Astrocyte of the cerebellum (primary cell): ENCODE measurements at regions not wholly inside any gene's neighbourhood (a gene's known extent, or its start where the extent isn't known, plus 50 kb on each side); places are given as distances from the start of the nearest gene placed in this dataset.

Experiments
- DNase-seq: peaks from one replicate; pipeline ENCODE4 v3.0.0-alpha.2; 2011; ENCODE audit warnings: low read depth
- H3K4me3 ChIP-seq: 2 replicates; pipeline ENCODE4 v1.5.1; 2011; ENCODE audit warnings: mild to moderate bottlenecking, low read depth, low read length, moderate library complexity
- CTCF ChIP-seq: IDR thresholded peaks from 2 replicates; pipeline ENCODE4 v1.5.1; 2012; ENCODE audit warnings: low read length, low read depth, moderate library complexity, mild to moderate bottlenecking; ENCODE audit errors: missing control alignments
- in situ Hi-C: cut with HindIII; loops from 2 replicates; pipeline ENCODE4 v1.10.0; 2017; ENCODE audit warnings: low sequenced_read_pairs

- no peak overlapping the region for H3K4me3 ChIP-seq
- peak; percentile 29 for DNase-seq
- in situ Hi-C loops = loop anchor here (25.0 kb wide), 1 partner anchor 519 kb away; the partner anchor contains the start of genes SWT1 and TRMT1L
- peak; percentile 67 for TF ChIP-seq CTCF
Measured at GRCh38 chr1:185681034-185681633, 53.1 kb upstream of the HMCN1 start.

GRCh38 chr1:185680453-185680852 lies 53.7 kb upstream of the HMCN1 start:
- TF ChIP-seq CTCF = no peak
- in situ Hi-C loops = loop anchor here (25.0 kb wide), 1 partner anchor 518 kb away; the partner anchor contains the start of genes SWT1 and TRMT1L
- no peak for DNase-seq
- no peak overlapping the region for H3K4me3 ChIP-seq

- TF ChIP-seq CTCF = no peak
- in situ Hi-C loops = loop anchor here (25.0 kb wide), 1 partner anchor 517 kb away; the partner anchor contains the start of genes SWT1 and TRMT1L
- DNase-seq = no peak
- H3K4me3 ChIP-seq = no peak overlapping the region
Measured at GRCh38 chr1:185679220-185679619, 55.0 kb upstream of the HMCN1 start.

- TF ChIP-seq CTCF = no peak
- H3K4me3 ChIP-seq = no peak overlapping the region
- DNase-seq = no peak
- in situ Hi-C loops = loop anchor here (25.0 kb wide), 1 partner anchor 515 kb away; the partner anchor contains the start of genes SWT1 and TRMT1L
Measured at GRCh38 chr1:185676969-185677368, 57.2 kb upstream of the HMCN1 start.

- TF ChIP-seq CTCF = no peak
- in situ Hi-C loops = no loop called here
- DNase-seq = no peak
- no peak overlapping the region for H3K4me3 ChIP-seq
Measured at GRCh38 chr1:185674201-185674600, 60.0 kb upstream of the HMCN1 start.

GRCh38 chr1:185672719-185673360 lies 61.4 kb upstream of the HMCN1 start:
- no peak overlapping the region for H3K4me3 ChIP-seq
- no peak for DNase-seq
- in situ Hi-C loops = no loop called here
- TF ChIP-seq CTCF = no peak
